Activated gamma-delta T cell treated with anti-CD3 and anti-CD28 coated beads, Interleukin-2, amount 50 U/mL, for 16 hours (primary cell): ENCODE measurements at regions not wholly inside any gene's neighbourhood (a gene's known extent, or its start where the extent isn't known, plus 50 kb on each side); places are given as distances from the start of the nearest gene placed in this dataset.

Source experiments
- DNase-seq: peaks from one replicate; pipeline ENCODE4 v3.0.0-alpha.2; 2020; ENCODE audit warnings: low read depth

DNA sequence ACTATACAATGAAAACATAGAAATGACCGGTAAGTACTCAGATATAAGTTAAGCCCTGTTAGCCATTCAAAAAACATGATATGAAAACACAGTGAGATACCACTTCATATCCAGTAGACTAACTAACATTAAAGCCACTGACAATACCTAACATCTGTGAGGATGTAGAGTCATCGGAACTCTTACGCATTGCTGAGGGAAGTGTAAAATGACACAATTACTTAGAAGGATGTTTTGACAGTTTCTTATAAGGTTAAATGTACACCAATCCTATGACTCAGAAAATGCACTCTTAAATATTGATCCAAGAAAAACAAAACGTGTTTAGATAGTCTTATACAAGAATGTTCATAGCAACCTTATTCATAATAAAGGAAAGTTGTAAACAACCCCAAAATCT is 782.9 kb downstream of the BCL11B start:
- no peak for DNase-seq

GRCh38 chr14:98494582-98494981 is 777.4 kb downstream of the BCL11B start:
- DNase-seq: no peak

DNA sequence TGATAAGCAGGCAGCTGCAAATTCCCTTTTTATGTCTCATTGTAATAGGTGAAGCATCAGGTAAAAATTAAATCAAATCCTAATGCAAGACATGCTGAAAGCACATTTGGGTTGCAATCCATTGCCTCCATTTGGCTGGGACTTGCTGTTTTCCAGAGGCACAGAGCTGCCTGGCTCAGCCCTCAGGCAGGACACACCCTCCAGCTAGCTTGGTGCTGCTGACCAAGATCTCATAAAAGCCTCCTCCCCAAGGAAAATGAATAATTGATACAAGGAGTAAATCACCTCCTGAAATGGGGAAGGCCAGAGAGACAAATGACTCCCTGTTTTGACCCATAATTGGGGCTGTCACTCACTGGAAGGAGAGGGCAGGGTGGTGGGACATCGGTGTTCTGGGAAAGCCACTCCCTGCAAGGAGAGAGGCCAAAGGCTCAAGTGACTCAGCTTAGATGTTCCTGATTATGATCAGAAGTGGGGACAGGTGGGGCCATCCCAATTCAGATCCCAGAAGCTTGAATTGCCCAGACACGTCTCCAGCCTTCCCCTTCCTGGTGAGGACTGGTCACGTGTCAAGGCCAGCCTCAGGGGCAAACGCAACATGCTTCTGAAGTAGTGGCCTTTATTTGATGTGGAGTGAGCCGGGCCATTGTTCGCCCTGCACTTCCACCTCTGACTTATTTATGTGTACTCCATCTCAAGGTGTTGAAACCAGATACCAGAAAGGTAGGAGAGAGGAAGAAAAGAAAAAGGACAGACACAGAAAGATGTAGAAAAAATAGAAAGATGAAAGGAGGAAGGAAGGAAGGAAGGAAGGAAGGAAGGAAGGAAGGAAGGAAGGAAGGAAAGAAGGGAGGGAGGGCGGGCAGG is 773.7 kb downstream of the BCL11B start:
- no peak for DNase-seq

- DNase-seq: no peak
These were observed 770.7 kb downstream of the BCL11B start for GRCh38 chr14:98501335-98501734.

DNA sequence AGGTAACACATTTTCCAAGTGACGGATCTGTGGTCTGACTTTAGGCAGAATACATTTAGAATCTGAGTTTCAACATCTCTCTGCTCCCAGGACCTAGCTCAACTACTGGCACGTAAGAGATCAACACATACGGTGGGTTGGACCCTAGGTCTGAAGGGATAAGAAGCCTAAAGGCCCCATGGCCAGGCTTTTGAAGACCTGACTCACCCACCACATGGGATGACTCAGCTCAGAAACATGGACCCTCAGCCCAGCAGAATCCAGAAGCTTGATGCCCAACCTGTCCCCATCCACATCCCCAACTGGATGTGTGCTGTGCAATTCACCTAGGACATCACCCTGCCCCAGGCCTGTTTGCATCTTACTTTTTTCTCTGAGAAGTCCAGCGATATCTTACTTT is 770.2 kb downstream of the BCL11B start:
- no peak for DNase-seq

- no peak for DNase-seq
These were observed 768.7 kb downstream of the BCL11B start for GRCh38 chr14:98503086-98503815.

GRCh38 chr14:98507264-98507663 is 764.7 kb downstream of the BCL11B start:
- DNase-seq: no peak

- no peak for DNase-seq
These were observed 761.6 kb downstream of the BCL11B start for GRCh38 chr14:98510392-98510791.

GRCh38 chr14:98512501-98513251 is 759.3 kb downstream of the BCL11B start:
- DNase-seq: no peak

- no peak for DNase-seq
These were observed 758.4 kb downstream of the BCL11B start for GRCh38 chr14:98513558-98513957.

DNA sequence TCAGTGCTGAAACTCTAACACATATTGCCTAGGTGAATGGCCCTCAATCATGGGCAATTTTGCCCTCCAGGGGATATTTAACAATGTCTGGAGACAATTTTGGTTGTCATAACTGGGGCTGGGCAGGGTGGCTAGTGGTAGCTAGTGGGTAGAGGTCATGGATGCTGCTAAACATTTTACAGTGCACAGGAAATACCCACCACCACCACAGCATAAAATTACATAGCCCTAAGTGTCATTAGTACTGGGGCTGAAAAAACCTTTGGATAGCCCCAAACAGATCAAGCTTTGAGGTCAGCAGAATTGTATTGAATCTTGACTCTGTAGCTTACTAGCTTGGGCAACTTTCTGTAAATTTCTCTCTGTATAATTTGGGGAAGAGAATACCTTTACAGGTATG is 758.0 kb downstream of the BCL11B start:
- no peak for DNase-seq

DNA sequence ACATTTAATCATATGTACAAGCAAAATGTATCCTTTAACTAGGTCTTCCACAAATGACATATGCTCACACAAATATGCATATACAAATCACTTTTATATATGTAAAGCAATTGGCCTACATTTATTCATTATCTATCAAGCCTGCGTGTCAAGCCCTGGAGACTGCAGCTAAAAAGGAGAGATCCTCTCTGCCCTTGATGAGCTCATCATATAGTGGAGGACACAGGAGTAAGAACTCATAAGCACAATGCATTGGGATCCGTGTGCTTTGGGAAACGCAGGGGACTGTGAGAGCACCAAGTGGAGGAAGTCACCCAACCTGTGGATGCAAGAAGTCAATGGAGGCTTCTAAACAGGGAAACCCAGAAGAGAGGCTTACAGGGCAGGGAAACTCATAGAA is 735.7 kb downstream of the BCL11B start:
- no peak for DNase-seq

DNA sequence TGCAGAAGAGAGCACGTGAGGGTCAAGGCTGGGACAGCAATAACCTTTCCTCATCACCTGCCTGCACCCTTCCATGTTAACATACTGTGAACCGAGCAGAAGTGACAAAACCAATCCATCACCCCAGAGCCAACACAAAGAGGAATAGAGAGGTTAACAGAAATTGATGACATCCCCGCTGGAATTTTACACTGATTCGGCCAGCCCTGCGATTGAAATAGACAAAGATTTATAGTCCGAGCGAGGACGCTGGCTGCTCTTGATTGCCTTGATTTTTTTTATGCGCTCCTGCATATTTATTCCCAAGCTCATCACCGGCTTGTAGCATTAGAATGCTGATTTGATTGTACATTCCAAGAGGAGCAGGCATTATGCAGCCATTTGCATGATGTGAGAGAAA is 729.7 kb downstream of the BCL11B start:
- DNase-seq: no peak

GRCh38 chr14:98543074-98543473 is 728.9 kb downstream of the BCL11B start:
- no peak for DNase-seq

DNA sequence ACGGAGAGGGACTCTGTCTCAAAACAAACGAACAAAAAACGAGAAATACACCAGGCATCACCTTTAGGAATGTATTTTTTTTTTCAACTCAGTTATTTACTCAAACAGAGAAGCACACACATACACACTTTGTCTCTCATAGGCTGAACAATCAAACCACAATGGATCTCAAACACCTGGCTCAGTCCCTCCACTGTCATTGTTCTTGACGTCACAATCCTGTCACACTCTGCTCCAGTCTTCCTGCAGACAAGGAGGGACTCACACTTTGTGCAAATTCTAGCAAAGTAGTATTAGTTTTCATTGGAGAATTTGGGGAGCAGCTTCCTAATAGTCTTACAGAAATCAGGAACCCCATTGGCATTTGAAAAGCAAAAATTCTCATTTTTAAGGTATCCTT is 727.8 kb downstream of the BCL11B start:
- no peak for DNase-seq

- DNase-seq: no peak
These were observed 726.8 kb downstream of the BCL11B start for GRCh38 chr14:98545181-98545580.

GRCh38 chr14:98548071-98548686 is 723.8 kb downstream of the BCL11B start:
- DNase-seq: no peak

- no peak for DNase-seq
These were observed 721.0 kb downstream of the BCL11B start for GRCh38 chr14:98551028-98551427.

DNA sequence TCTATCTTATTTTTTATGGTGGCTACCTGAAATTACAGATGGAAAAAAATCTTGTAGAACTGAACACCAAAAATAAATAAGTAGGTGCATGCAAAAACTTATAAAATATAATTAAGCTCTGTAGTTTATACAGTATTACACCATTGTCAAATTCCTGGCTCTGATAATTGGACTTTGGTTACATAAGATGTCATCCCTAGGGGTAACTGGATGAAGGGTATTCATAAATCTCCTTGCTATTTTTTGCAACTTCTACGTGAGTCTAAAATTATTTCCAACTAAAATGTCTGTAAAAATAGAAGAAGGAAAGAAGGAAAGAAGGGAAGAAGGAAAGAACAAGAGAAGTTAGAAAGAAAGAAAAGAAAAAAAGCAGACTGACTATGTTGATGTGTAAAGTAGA is 716.6 kb downstream of the BCL11B start:
- no peak for DNase-seq

DNA sequence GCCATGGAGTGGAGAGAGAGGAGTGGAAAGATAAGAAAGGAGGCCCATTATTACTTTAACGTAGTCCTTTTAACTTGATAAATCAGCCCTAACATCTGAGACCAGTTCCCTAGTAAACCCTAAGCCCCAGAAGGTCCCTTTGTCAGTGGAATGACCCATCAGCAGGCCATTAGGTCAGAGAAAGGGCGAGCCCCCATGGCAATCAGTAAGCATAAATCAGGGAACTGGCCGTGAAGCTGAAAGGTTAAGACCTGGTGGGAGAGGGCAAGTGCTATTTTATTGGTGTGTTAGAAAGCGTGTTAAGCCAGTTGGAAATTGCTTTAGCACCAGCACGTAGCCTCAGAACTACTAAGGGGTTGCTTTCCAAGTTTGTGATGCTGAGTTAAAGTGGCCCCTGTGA is 708.0 kb downstream of the BCL11B start:
- DNase-seq: no peak

DNA sequence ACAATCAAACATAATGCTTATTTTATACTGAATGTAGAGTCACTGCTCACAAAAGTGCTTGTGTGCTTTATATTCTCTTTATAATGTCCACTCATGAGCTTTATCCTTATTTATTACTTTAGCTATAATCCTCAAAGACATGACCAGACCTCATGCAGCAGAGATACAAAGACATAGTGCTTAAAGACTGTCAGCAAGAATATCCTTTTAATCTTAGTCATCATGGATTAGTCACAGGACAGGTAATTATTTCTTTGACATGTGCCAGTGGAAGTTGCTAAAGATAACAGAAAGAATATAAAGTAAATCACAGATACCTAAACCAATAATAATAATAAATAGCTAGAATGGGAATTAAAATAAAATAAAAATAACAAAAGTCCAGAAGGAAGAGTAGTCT is 707.5 kb downstream of the BCL11B start:
- no peak for DNase-seq

GRCh38 chr14:98571104-98571503 is 700.9 kb downstream of the BCL11B start:
- DNase-seq: no peak
